HFFc6 (cell line): ENCODE measurements at regions not wholly inside any gene's neighbourhood (a gene's known extent, or its start where the extent isn't known, plus 50 kb on each side); places are given as distances from the start of the nearest gene placed in this dataset.

Experiments
- DNase-seq: peaks from one replicate; pipeline ENCODE4 v3.0.0-alpha.2; 2018
- H3K27ac Mint-ChIP-seq: 2 replicates; pipeline ENCODE4 v1.8.0; 2020; ENCODE audit warnings: mild to moderate bottlenecking, mixed read lengths
- H3K27me3 Mint-ChIP-seq: 2 replicates; pipeline ENCODE4 v1.8.0; 2021; ENCODE audit warnings: mild to moderate bottlenecking, moderate library complexity, mixed read lengths; ENCODE audit not compliant: insufficient read depth
- H3K36me3 Mint-ChIP-seq: 2 replicates; pipeline ENCODE4 v1.8.0; 2021; ENCODE audit warnings: low read depth, mixed read lengths
- H3K4me1 Mint-ChIP-seq: 2 replicates; pipeline ENCODE4 v1.8.0; 2020; ENCODE audit warnings: low read depth, mixed read lengths
- H3K4me3 Mint-ChIP-seq: 2 replicates; pipeline ENCODE4 v1.8.0; 2020; ENCODE audit warnings: mild to moderate bottlenecking, moderate library complexity, mixed read lengths
- H3K9me3 Mint-ChIP-seq: 2 replicates; pipeline ENCODE4 v1.8.0; 2020; ENCODE audit warnings: mild to moderate bottlenecking, mixed read lengths
- CTCF ChIP-seq: fragments of 200-600 bp; sonication (generic); IDR thresholded peaks from 2 replicates; pipeline ENCODE4 v1.5.0; 2021; ENCODE audit warnings: antibody characterized with exemption, mild to moderate bottlenecking

DNA sequence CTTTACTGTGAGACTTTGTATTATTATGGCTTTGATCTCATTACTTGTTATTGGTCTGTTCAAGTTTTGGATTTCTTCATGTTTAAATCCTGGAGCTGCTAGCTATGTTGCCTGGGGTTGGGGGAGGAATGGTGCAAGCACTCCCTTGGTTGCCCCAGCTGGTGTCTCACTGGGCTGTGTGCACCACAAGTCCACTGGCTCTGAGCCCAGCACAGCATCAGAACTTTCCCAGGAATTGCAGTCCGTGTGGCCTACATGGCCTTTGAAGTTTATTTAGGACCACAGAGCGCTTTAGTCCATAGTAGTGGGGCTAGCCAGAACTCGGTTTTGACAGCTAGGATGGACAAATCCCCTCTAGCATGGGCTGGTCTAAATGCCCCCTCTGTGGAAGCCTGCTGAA is 278.8 kb upstream of the RPS6KA3 start:
- peaks cover 5% of the 10 kb centered on the region; the same call in 1 of the 2 replicates for H3K36me3 Mint-ChIP-seq
- no peaks in the 10 kb centered on the region for H3K27me3 Mint-ChIP-seq

GRCh38 chrX:20542072-20542471 is 275.4 kb upstream of the RPS6KA3 start:
- TF ChIP-seq CTCF, result no peak
- Mint-ChIP-seq H3K9me3 (peaks cover 14% of the 10 kb centered on the region), H3K4me3 (no peak overlapping the region), H3K36me3 (peaks cover 5% of the 10 kb centered on the region; the same call in 1 of the 2 replicates), H3K4me1 (no peaks in the 10 kb centered on the region), H3K27me3 (peaks cover 2% of the 10 kb centered on the region; the same call in 1 of the 2 replicates), H3K27ac (no peak overlapping the region)
- no peak for DNase-seq

More for the DNA sequence above, 278.8 kb upstream of the RPS6KA3 start:
- DNase-seq, result no peak
- H3K9me3 Mint-ChIP-seq, result peaks cover 14% of the 10 kb centered on the region
- no peak overlapping the region for H3K27ac Mint-ChIP-seq
- H3K4me1 Mint-ChIP-seq, result no peaks in the 10 kb centered on the region
- no peak overlapping the region for H3K4me3 Mint-ChIP-seq
- no peak for TF ChIP-seq CTCF

- H3K36me3 Mint-ChIP-seq, result peaks cover 5% of the 10 kb centered on the region; the same call in 1 of the 2 replicates
- H3K4me3 Mint-ChIP-seq, result no peak overlapping the region
- H3K27me3 Mint-ChIP-seq, result peaks cover 6% of the 10 kb centered on the region
- H3K9me3 Mint-ChIP-seq, result peaks cover 14% of the 10 kb centered on the region
- no peak overlapping the region for H3K27ac Mint-ChIP-seq
- no peaks in the 10 kb centered on the region for H3K4me1 Mint-ChIP-seq
- no peak for TF ChIP-seq CTCF
- DNase-seq, result no peak
Measured at GRCh38 chrX:20538974-20539373, 272.3 kb upstream of the RPS6KA3 start.

- no peak for DNase-seq
- peaks cover 6% of the 10 kb centered on the region for H3K27me3 Mint-ChIP-seq
- no peak for TF ChIP-seq CTCF
- H3K4me3 Mint-ChIP-seq, result no peak overlapping the region
- peaks cover 27% of the 10 kb centered on the region for H3K4me1 Mint-ChIP-seq
- H3K36me3 Mint-ChIP-seq, result no peaks in the 10 kb centered on the region
- H3K27ac Mint-ChIP-seq, result no peak overlapping the region
- H3K9me3 Mint-ChIP-seq, result no peaks in the 10 kb centered on the region
Measured at GRCh38 chrX:20531667-20532066, 265.0 kb upstream of the RPS6KA3 start.

GRCh38 chrX:20530406-20530921 is 263.8 kb upstream of the RPS6KA3 start:
- H3K36me3 Mint-ChIP-seq, result no peaks in the 10 kb centered on the region
- no peak overlapping the region for H3K27ac Mint-ChIP-seq
- no peaks in the 10 kb centered on the region for H3K9me3 Mint-ChIP-seq
- peaks cover 29% of the 10 kb centered on the region for H3K4me1 Mint-ChIP-seq
- peak; percentile 29 for DNase-seq
- peak; percentile 82 for TF ChIP-seq CTCF
- H3K4me3 Mint-ChIP-seq, result peak overlapping the region; percentile 52
- peaks cover 3% of the 10 kb centered on the region for H3K27me3 Mint-ChIP-seq

DNA sequence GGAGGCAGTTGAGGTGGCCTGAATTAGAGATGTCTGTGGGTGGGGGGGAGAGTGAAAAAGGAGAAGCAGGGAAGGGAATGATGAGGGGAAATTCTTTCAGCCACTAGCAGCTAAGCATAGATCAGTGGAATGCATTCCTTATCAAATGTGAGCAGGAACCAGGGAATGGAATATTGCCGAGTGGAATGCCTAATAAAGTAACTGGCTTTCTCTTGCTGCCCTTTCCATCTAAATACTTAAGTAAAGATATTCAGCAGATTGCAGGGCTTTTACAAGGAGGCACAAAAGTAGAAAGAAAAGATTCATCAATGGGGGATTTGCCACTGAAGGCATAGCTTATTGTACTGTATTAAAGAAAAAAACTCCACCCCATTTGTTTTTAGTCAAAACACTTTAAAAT is 263.0 kb upstream of the RPS6KA3 start:
- Mint-ChIP-seq H3K4me1 (peaks cover 29% of the 10 kb centered on the region), H3K36me3 (no peaks in the 10 kb centered on the region), H3K27ac (no peak overlapping the region), H3K27me3 (peaks cover 3% of the 10 kb centered on the region), H3K4me3 (peak overlapping the region; percentile 8; the same call in 1 of the 2 replicates), H3K9me3 (no peaks in the 10 kb centered on the region)
- TF ChIP-seq CTCF, result no peak
- DNase-seq, result no peak
